Occipital lobe (tissue), 1 donor: ENCODE measurements at regions not wholly inside any gene's neighbourhood (a gene's known extent, or its start where the extent isn't known, plus 50 kb on each side); places are given as distances from the start of the nearest gene placed in this dataset.
"Not testable (repeated sequence)": the region's sequence is repeated elsewhere in the genome, so short reads cannot be mapped to it uniquely, and the experiment has no call there.

Experiments used
- DNase-seq: peaks from one replicate; lab custom pipeline; 2025; lab: John Stamatoyannopoulos, UW

DNA sequence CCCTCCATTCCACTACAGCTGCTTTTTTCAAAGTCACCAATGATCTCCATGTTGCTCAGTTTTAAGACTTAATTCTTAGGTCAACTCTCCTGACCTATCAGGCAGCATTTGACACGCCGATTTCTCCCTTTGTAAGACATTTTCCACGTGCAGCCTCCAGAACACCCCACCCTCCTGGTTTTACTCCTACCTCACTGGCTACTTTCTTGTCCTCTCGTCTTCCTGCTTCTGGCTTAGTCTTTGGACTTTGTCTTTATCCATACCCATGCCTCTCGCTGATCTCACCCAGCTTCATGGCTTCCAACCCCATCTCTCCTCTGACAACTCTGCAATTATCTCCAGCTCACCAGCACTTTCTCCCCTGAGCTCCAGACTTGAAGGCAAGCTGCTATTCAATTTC lies 99.3 kb upstream of the UMPS start:
- no peak for DNase-seq

DNA sequence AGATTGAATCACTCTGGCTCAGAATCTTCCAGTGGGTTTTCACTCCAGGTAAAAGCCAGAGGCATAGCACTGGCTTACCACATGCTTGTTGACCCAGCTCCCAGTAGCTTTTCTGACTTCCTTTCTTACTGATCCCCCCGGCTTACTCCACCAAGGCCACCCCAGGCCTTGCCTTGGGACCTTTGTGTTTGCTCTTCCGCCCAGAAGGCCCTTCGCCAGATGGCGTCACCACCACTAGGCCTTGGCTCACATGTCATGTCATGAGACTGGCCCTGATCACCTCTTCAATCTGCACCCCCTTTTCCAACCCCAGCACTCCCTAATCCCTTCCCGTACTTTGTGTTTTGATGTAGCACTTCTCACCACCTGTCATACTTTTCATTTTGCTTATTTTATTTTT lies 98.5 kb upstream of the UMPS start:
- no peak for DNase-seq

DNA sequence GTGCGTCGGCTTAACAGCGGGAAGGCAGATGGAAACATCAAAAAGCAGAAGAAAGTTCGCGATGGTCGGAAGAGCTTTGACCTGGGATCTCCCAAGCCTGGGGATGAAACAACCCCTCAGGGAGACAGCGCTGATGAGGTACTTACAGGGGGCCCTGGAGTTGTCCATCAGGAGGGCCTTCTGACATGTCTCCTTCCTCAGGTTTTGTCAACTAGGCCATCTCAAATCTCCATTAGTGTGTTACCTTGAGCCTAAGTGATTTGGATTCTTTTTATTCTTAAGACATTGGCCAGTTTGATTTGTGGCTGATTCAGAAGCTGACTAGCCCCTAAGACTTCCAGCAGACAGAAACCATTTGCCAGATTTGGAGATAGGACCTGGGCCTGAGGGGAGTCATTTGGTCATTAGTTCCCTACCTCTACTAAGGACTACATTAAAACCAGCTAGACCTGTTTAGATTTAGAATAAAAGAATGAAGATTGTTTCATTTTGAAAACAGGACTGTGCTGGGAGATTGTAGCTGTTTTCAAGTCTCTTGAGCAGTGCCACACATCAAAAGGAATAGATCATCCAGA lies 97.6 kb upstream of the UMPS start:
- no peak for DNase-seq

DNA sequence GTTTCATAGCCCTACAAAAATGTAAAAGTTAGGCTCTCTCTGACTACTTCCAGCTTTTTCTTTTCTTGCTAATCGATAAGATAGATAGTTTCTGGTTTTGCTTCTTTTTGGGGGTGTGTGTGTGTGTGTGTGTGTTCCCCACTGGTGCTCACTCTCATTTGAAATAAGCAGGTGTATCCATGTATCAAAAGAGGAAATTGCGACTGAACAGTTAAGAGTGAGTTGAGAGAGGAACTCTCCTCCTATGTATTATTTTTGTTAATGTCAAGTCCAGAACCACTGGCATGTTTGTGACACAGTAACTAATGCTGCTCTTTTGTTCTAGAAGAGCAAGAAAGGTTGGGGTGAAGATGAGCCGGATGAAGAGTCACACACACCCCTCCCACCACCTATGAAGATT lies 96.7 kb upstream of the UMPS start:
- DNase-seq = no peak

DNA sequence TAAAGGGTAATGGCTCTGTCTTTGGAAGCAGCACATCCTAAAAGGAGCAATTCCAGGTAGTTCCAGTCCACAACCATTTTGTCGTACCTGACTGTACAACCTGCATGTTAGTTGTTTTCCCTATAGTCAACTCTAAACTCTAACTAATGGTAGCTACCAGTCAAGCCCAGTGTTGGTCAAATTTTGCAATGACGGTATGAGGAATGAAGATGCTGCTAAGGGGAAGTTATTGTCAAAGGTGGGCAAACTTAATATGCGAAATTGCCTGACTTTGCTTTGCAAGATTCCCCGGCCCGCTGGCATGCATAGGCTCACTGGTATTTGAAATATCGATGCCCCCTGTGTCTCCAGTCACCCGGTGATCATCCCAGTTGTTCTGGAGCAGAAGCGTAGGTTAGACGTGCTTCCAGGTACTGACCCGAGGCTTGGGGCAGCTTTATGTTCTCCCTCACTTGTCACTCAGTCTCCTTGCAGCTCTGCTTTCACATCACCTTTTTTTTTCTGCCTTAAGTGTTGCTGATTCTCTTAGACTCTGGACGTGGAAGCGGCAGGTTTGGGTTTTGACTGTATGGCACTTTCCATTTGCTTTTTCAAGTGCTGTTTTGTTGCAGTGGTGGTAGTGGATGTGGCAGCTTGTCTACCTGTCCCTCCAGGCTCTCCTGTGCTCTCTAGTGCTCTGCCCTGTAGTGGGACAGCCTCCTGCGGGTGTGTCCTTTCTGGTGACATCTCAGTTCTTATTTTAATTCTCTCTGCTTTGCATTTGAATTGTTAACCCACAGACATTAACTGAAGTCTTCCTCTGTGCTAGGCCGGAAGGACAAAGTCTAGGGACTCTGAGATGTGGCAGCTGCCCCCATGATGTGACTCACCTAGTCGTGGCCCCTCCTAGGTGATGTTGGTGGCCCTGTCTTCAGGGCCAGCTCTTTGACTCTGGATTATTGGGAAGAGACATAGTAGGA lies 95.8 kb upstream of the UMPS start:
- no peak for DNase-seq

DNA sequence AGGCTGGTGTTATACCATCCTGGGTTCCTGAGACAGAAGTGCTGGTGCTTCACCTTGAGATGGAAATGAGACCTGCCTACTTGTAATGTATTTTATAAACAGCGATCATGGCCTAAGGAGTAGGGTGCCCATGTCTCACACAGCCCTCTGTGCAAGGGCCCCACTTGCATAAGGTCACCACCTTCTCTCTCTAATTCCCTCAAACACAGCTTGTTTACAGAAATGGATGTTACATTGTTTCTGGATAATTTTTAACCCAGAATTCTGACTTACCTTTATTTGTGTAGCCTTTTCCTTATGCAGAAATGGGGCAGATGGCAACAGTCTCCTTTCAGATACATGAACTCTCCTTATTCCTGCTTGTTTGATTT lies 95.1 kb upstream of the UMPS start:
- no peak for DNase-seq

DNA sequence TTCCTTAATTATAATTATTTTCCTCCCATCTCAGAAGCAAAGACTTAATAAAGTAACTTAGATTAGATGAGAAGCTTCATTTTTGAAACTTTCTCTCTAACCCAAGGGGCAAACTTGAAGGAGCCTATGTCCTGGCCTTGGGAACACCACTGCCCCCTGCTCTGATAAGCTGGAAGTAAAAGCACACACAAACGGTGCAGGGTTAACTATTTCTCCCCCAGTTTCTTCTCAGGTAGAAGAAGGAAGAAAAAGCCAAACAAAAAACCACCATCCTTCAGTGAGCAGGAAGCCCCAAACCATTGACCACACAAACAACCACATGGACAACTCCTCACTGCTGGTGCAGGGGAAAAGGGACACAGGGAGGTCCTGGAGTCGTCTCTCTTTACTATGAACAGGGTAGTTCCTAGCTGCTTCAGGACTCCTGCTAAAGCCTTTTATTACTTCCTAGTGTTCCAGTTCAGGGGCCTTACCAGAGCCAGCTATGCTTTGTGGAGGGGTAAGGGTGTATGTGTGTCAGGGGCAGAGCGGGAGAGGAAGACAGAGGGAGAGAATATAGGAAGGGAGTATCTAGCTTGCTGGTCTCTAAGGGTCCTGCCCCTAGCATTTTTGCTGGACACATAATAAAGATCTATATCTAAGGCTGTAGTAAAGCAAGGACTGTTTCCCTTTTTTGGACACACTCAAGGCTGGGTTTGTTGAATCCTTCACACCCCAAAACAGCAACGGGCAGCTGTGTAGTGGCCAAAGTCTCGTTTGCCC lies 94.0 kb upstream of the UMPS start:
- DNase-seq = no peak

DNA sequence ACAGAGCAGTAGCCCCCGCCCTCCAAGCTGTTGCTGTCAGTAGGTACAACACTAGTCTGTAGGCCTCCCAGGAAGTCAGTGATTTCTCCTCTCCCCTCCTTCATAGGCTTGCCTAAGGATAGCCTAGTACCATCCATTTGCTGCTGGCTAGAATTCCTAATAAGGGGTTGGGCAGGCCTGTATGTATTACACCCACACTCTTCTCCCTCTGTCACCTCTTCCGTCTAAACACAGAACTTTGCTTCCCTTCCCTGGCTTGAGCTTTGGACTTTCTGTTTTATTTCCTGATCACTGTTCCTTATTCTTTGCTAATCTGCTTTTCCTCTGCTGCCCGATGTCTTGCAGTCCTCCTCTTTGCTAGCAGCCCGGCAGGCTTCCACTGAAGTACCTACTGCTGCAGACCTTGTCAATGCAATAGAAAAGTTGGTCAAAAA lies 93.4 kb upstream of the UMPS start:
- no peak for DNase-seq

DNA sequence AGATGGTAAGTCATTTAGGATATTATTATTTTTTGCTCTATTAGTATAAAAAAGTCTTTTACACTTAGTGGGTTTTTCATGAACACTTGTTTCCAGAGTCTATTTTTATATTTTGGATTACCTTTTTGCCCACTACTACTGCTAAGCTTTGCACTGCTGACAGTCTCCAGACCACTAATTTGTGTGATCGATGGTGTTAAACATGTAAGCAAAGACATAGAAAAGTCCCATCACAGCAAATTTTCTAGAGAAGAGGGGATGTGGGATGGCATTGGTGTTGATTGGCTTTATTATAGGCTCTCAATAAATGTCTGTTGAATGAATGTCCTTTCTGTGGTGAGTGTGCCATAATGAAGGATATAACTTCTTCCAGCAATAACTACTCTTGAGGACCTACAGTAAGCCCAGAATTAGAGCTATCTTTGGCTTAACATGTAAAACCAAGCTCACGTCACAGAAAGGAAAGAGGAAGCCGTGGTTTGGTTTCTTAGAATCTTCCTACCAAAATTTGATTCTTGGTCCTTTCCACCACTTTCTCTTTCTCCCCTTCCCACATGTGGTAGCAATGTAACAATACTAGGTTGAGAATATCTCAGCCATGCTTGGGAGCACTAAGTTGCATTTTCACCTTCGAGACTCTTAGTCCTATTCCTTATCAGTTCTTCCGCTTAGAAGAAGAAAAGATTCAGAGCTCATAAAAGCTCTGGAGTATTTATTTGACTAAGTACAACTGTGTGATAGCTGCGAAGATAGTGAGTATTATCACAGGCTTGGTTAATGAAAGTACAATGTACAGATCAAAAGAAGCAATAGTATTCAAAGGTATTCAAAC lies 90.6 kb upstream of the UMPS start:
- no peak for DNase-seq

DNA sequence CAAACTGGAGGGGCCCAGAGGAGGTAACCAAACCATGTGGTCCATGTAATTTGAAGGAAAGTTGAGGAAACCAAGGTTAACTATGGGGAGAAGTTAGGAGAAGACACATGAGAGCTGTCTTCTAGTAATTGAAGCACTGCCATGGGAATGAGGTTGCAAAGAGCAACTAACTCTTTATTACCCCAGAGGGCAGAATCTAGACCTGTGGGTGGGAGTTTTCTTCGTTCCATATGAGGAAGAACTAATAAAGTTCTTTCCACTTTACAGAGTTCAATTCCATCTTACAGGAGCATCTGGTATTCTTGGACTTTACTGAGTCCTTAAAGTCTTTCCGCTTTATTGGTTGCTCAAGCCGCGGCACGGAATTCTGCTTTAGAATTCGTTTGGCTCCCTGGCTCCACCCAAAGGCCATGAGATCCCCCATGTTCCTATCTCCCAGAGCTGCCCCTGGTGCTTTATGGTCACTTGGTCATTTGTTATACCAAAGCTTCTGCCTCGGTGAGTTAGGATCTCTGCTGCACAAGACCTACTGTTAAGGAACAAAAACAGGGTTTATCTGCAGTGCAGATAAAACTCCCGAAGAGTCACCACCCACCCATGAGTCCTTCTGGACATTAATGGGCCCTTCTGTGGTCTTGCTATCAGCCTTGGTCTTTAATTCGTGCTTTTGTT lies 89.5 kb upstream of the UMPS start:
- DNase-seq = no peak

DNA sequence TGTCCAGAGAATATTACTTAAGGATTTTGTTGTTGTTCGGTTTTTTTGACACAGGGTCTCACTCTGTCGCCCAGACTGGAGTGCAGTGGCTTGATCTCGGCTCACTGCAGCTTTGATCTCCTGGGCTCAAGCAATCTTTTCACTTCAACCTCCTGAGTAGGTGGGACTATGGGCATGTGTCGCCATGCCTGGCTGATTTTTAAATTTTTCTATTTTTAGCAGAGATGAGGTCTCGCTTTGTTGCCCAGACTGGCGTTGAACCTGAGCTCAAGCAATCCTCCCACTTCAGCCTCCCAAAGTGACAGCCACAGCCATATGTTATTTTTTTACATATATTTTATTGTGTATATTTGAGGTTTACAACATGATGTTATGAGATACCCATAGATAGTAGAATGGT lies 86.8 kb upstream of the UMPS start:
- DNase-seq = no peak

DNA sequence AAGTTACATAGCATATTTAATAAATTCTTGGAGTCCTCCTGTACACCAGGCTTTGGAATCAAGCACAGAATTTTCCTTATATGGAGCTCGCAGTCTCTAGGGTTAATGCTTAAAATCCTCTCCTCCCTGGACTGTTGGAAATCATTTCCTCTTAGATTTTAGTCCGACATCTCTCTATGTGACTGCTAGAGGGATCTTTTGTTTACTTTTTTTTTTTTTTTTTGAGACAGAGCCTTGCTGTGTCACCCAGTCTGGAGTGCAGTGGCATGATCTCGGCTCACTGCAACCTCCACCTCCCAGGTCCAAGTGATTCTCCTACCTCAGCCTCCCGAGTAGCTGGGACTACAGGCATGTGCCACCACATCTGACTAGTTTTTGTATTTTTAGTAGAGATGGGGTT lies 84.1 kb upstream of the UMPS start:
- DNase-seq = not testable (repeated sequence)

DNA sequence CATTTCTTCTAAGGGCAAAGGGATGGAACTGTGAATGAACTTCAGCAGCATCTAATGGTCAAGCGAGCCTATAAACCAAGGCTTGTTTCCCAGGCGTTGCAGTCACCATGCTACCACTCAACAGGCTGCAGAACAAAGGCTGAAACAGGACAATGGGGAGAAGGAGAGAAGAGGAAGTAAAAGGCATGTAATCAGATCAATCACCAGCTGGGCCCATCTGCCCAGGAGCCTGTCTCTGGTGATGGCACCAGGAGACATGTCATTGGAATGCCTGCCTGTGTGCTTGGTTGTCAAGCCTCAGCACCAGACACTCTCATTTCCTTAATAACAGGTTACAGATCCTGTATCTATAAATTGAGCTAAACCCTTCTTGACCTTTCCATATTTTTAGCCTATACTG lies 81.7 kb upstream of the UMPS start:
- no peak for DNase-seq

DNA sequence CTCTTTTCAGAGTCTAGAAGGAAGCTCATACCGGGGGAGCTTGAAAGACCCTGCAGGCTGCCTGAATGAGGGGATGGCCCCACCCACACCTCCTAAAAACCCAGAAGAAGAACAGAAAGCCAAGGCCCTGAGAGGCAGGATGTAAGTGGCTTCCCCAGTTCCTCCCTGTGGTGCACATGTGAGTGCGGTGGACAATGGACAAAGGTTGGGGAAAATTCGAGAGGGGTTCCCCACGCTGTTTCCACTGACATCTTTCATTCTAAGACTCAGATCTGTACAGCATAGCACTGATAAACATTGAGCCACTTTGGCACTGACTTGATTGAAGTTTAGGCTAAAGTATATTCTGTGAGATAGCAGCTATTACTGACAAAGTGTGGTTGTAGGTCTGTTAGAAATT lies 79.5 kb upstream of the UMPS start:
- no peak for DNase-seq

DNA sequence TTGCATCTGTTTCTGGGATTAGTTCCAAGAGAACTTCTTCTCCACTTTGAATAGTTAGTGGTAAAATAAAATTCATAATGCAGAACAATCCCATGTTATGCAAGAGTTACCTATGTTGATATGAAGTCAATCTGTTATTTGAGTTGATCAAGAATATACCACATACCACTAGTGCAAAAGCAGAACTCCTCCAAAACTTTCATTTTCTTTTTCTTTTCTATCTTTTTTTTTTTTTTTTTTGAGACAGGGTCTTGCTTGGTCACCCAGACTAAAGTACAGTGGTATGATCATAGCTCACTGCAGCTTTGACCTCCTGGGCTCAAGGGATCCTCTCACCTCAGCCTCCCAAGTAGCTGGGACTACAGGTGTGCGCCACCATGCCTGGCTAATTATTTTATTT lies 78.8 kb upstream of the UMPS start:
- DNase-seq = not testable (repeated sequence)

DNA sequence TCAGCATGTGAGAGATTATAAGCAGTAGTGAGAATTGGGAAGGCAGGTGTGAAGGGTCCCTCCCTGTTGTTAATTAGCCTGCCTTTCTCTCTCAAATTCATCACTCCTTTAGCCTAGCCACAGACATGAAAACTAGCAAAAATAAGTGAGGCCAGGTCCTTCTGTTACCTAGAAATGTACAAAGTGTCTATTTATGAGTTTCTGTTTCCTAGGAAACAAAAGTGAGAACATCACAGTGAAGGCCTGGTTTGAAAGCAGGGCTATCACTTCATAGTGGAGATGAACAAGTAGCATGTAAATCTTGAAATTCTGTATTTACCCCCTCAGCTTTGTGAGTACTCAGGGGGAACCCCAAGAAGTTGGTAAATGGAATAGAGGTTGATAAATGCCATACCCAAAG lies 78.2 kb upstream of the UMPS start:
- no peak for DNase-seq

DNA sequence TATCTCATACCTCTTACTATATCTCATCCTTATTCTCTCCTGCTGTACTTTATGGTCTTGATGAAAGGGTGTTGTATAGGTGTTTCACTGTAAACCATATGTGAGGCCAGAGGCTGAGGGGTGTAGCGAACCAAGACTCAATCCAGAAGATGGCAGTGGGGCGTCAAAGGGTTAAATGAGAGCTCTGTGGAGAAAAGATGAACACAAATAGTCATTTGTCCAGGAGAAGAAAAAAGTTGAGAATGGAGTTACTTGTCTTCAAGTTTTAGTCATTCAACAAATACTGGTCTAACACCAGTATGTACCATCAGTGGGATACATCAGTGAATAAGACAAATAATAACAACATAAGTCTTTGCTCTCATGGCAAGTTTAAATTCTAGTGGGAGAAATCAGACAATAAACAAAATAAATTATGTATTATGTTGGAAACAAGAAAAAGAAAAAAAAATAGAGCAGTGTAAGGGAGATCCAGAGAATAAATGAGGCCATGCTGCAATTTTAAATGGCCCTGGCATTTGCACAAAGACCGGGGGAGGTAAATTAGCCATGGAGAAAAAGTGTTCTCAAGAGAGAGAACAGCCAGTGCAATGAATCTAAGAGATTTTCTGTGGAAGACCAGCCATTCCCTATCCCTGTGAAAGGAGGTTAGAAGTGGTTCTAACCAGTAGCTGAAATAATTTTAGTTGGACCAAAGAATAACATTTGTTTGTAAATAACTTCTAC lies 77.0 kb upstream of the UMPS start:
- no peak for DNase-seq

DNA sequence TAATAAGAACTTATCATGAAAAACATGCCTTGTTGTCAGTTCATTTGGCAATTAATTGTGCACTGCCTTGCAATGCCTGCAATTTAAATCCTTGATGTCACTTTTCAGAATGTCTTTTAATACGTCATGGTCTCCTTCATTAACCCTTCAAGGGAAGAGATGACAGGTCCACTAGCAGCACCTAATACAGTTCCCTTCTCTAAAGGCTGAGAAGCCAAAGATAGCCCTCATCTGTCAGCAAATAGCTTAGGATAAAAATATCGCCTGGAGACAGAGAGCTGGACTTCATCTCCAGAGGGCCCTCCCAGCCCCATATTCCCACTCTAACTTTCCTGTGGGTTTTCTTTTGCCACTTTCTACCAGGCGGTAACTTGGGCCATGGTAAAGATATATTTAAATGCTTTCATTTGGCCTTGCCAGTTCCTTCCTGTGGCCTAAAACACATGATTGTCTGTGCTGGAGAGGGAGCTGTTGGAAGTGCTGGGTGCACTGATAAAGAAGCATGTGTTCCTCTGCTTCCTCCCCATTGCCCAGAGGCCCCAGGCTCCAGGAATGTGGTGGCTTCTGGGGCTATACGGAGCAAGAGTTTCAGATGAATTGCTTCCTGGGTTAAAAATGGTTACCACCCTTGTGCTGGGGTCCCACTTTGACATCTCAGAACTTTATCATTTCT lies 76.3 kb upstream of the UMPS start:
- DNase-seq = no peak

DNA sequence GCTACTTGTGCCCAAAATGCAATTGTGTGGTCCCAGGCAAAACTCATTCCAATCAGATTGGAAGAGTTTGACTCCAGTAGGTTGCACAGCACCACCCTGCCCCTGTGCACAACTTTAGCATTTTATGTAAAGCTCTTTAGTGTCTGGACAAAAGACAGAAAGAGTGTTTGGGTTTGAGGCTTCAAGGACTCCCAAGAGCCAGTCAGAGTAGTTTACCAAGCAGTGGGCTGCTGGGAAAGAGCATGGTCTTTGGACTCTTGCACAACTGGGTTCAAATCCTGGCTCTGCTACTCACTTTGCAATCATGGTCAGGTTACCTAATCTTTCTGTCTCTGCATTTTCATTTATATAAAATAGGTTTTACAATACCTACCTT lies 75.8 kb upstream of the UMPS start:
- no peak for DNase-seq

DNA sequence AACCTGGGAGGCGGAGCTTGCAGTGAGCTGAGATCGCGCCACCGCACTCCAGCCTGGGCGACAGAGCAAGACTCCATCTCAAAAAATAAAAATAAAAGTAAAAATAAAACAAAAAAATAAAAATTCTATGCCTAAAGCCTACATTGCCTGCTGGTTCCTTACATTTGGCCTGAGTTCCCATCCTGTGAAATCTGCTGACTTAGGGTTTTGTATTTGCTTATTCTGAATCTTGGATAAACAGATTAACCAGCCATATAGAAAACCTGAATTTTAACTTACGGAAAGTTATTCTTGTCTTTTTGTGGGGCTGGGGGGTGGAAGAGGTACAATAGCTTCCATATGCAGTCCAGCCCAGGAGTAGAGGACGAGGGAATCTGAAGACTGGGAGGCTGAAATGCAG lies 73.7 kb upstream of the UMPS start:
- no peak for DNase-seq
